Smooth muscle cell (in vitro differentiated cells): ENCODE measurements at regions not wholly inside any gene's neighbourhood (a gene's known extent, or its start where the extent isn't known, plus 50 kb on each side); places are given as distances from the start of the nearest gene placed in this dataset.

Experiments used
- DNase-seq: peaks from one replicate; lab custom pipeline; 2025; ENCODE audit not compliant: unreplicated experiment; lab: John Stamatoyannopoulos, UW
- H2AFZ ChIP-seq: fragments of 200-600 bp; sonication (generic); 2 replicates; pipeline ENCODE4 v1.6.0; 2016; ENCODE audit warnings: antibody characterized with exemption, low read depth, mild to moderate bottlenecking
- H3F3A ChIP-seq: fragments of 200-600 bp; sonication (generic); 2 replicates; pipeline ENCODE4 v1.6.0; 2017; ENCODE audit warnings: antibody characterized with exemption, low read depth
- H3K27ac ChIP-seq: fragments of 200-600 bp; sonication (generic); 2 replicates; pipeline ENCODE4 v1.5.1; 2016; ENCODE audit warnings: low read depth, mild to moderate bottlenecking
- H3K27me3 ChIP-seq: fragments of 200-600 bp; sonication (generic); 2 replicates; pipeline ENCODE4 v1.6.1; 2016; ENCODE audit warnings: low read depth, mild to moderate bottlenecking
- H3K36me3 ChIP-seq: fragments of 200-600 bp; sonication (generic); 2 replicates; pipeline ENCODE4 v1.5.1; 2016; ENCODE audit warnings: low read depth
- H3K4me1 ChIP-seq: fragments of 200-600 bp; sonication (generic); 2 replicates; pipeline ENCODE4 v1.5.1; 2016; ENCODE audit warnings: low read depth
- H3K4me2 ChIP-seq: fragments of 200-600 bp; sonication (generic); 2 replicates; pipeline ENCODE4 v1.6.0; 2016; ENCODE audit warnings: mild to moderate bottlenecking
- H3K4me3 ChIP-seq: fragments of 200-600 bp; sonication (generic); 2 replicates; pipeline ENCODE4 v1.5.1; 2016; ENCODE audit warnings: mild to moderate bottlenecking
- H3K79me2 ChIP-seq: fragments of 200-600 bp; sonication (generic); 2 replicates; pipeline ENCODE4 v1.6.0; 2016; ENCODE audit warnings: low read depth, mild to moderate bottlenecking
- H3K9ac ChIP-seq: fragments of 200-600 bp; sonication (generic); 2 replicates; pipeline ENCODE4 v1.6.0; 2016; ENCODE audit warnings: low read depth
- H3K9me3 ChIP-seq: fragments of 200-600 bp; sonication (generic); replicated peaks from 2 replicates; pipeline ENCODE4 v1.5.1; 2016; ENCODE audit warnings: low read depth
- H4K20me1 ChIP-seq: fragments of 200-600 bp; sonication (generic); 2 replicates; pipeline ENCODE4 v1.6.0; 2016; ENCODE audit warnings: low read depth
- WGBS: methylation state at CpG from one replicate; pipeline ENCODE4 v1.1.7; 2016; ENCODE audit warnings: low lambda C conversion rate; 5-methylcytosine and 5-hydroxymethylcytosine counted together
- TF ChIP-seq, protein P1 (sequence below): fragments of 200-600 bp; sonication (generic); IDR thresholded peaks from 2 replicates; pipeline ENCODE4 v1.5.1; 2017; ENCODE audit warnings: borderline replicate concordance, mild to moderate bottlenecking, antibody characterized with exemption; ENCODE audit not compliant: insufficient read depth, poor library complexity, severe bottlenecking

DNA sequence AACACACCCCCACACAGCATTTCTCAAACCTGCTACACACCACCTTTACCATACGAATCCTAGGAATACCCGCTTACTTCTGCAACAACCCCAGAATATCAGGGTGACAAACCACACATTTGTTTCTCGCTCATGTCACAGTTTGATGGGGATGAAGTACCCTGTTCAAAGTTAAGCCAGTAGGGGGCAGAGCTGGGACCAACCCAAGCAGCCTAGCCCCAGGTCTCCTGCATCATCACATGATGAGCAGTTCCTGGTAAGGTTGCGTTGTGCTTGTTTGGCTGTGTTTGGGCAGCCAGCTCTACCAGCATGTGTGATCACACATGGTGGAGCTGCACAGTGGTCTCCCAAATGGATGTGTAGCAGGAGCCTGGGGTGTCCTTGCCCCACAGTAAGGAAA is 103.6 kb upstream of the C16orf82 start:
- TF ChIP-seq, protein P1, sequence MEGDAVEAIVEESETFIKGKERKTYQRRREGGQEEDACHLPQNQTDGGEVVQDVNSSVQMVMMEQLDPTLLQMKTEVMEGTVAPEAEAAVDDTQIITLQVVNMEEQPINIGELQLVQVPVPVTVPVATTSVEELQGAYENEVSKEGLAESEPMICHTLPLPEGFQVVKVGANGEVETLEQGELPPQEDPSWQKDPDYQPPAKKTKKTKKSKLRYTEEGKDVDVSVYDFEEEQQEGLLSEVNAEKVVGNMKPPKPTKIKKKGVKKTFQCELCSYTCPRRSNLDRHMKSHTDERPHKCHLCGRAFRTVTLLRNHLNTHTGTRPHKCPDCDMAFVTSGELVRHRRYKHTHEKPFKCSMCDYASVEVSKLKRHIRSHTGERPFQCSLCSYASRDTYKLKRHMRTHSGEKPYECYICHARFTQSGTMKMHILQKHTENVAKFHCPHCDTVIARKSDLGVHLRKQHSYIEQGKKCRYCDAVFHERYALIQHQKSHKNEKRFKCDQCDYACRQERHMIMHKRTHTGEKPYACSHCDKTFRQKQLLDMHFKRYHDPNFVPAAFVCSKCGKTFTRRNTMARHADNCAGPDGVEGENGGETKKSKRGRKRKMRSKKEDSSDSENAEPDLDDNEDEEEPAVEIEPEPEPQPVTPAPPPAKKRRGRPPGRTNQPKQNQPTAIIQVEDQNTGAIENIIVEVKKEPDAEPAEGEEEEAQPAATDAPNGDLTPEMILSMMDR = peak; percentile 15
- no peak for DNase-seq
- H3K27ac ChIP-seq = no peak overlapping the region
- no peaks in the 10 kb centered on the region for H3K9me3 ChIP-seq
- 59% methylated on average over 4 of the region's 4 CpGs for whole genome bisulfite sequencing
- H2AFZ ChIP-seq = no peak overlapping the region
- H3K79me2 ChIP-seq = no peaks in the 10 kb centered on the region
- no peaks in the 10 kb centered on the region for H3K4me1 ChIP-seq
- no peak overlapping the region for H3K9ac ChIP-seq
- no peaks in the 10 kb centered on the region for H3K36me3 ChIP-seq
- H3K4me3 ChIP-seq = no peak overlapping the region
- no peaks in the 10 kb centered on the region for H3F3A ChIP-seq
- H3K4me2 ChIP-seq = no peak overlapping the region
- no peaks in the 10 kb centered on the region for H3K27me3 ChIP-seq
- H4K20me1 ChIP-seq = no peaks in the 10 kb centered on the region

DNA sequence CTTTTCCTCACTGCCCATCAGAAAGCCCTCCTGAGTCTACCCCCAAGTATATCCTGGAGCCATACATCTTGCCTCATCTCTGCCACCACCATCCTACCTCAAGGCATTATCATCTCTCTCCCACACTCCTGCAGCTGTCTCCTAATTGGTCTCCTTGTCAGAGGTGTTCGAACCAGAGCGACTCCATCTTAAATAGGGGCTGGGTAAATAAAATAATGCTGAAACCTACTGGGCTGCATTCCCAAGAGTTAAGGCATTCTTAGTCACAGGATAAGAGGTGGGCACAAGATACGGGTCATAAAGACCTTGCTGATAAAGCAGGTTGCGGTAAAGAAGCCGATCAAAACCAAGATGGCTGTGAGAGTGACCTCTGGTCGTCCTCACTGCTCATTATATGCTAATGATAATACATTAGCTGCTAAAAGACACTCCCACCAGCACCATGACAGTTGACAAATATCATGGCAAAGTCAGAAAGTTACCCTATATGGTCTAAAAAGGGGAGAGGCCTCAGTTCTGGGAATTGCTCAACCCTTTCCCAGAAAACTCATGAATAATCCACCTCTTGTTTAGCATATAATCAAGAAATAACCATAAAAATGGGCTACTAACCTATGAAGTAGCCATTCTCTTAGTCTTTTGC is 97.0 kb upstream of the C16orf82 start:
- Histone ChIP-seq H3F3A (no peaks in the 10 kb centered on the region), H3K4me2 (no peak overlapping the region), H3K27ac (no peak overlapping the region), H3K9ac (no peak overlapping the region), H2AFZ (no peak overlapping the region), H3K79me2 (no peaks in the 10 kb centered on the region), H3K4me1 (no peaks in the 10 kb centered on the region), H3K36me3 (no peaks in the 10 kb centered on the region), H3K4me3 (no peak overlapping the region), H3K27me3 (no peaks in the 10 kb centered on the region), H3K9me3 (no peaks in the 10 kb centered on the region), H4K20me1 (no peaks in the 10 kb centered on the region)
- no peak for DNase-seq
- WGBS = 88% methylated on average over 6 of the region's 6 CpGs
- TF ChIP-seq, protein P1 = no peak

DNA sequence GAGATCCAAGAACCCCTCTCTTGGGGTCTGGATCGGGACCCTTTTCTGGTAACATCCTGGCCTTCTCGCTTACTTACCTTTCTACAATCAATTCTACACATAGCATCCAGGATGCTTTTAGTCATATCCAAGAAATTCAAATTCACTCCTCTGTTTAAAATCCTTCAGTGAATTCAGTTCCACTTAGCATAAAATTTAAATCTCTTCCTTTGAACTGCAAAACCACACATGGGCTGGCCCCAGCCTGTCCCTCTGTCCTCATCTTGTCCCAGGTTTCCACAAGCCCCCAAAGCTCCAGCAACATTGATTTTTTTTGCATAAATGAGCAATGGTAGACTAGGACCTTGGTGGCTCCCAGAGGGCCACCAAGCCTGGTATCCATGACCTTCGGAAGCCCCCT is 96.4 kb upstream of the C16orf82 start:
- Histone ChIP-seq H4K20me1 (no peaks in the 10 kb centered on the region), H3K79me2 (no peaks in the 10 kb centered on the region), H3F3A (no peaks in the 10 kb centered on the region), H3K9ac (no peak overlapping the region), H3K4me1 (no peaks in the 10 kb centered on the region), H3K4me2 (no peak overlapping the region), H3K36me3 (no peaks in the 10 kb centered on the region), H2AFZ (no peak overlapping the region), H3K9me3 (no peaks in the 10 kb centered on the region), H3K27ac (no peak overlapping the region), H3K4me3 (no peak overlapping the region), H3K27me3 (no peaks in the 10 kb centered on the region)
- TF ChIP-seq, protein P1 = no peak
- 93% methylated on average over 3 of the region's 3 CpGs for WGBS
- no peak for DNase-seq

DNA sequence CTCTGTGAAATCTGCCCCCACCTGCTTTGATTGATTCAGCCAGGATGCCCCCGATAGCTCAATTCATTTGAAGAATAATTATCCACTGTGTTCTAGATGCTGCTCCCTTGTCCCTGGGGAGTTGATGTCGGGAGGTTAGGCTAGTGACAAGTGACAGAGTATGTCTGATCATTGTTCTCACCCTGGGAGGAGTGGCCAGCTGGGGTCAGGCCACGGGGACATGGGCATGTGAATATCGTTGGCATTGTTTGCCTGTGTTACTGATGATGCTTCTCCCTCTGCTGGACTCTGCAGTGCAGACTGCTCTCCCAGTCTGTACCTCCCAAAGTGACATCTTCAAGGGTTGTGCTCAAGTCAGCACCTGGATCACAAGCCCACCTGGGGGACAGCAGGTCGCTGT is 89.9 kb upstream of the C16orf82 start:
- H3K9ac ChIP-seq = no peak overlapping the region
- H3F3A ChIP-seq = no peaks in the 10 kb centered on the region
- no peak overlapping the region for H3K27ac ChIP-seq
- no peaks in the 10 kb centered on the region for H3K79me2 ChIP-seq
- H3K4me3 ChIP-seq = no peak overlapping the region
- H3K36me3 ChIP-seq = no peaks in the 10 kb centered on the region
- no peak overlapping the region for H2AFZ ChIP-seq
- H3K27me3 ChIP-seq = no peaks in the 10 kb centered on the region
- 90% methylated on average over 5 of the region's 5 CpGs for WGBS
- no peaks in the 10 kb centered on the region for H4K20me1 ChIP-seq
- no peaks in the 10 kb centered on the region for H3K4me1 ChIP-seq
- no peak overlapping the region for H3K4me2 ChIP-seq
- H3K9me3 ChIP-seq = no peaks in the 10 kb centered on the region
- no peak for DNase-seq
- TF ChIP-seq, protein P1 = no peak
